Activated CD8-positive, alpha-beta T cell treated with anti-CD3 and anti-CD28 coated beads for 36 hours (primary cell): ENCODE measurements at regions not wholly inside any gene's neighbourhood (a gene's known extent, or its start where the extent isn't known, plus 50 kb on each side); places are given as distances from the start of the nearest gene placed in this dataset.

Experiments
- ATAC-seq: fragments of 200-7000 bp; cut with Tn5 transposase; one replicate; pipeline ENCODE4 v1.10.0; 2021; ENCODE audit warnings: mild to moderate bottlenecking, moderate library complexity
- CTCF ChIA-PET: fragments of 350-600 bp; sonication (Branson Sonifier 250); formaldehyde crosslinking; loops from one replicate; lab custom pipeline; 2021; ENCODE audit warnings: antibody characterized with exemption; lab: Charles Lee
- POLR2A ChIA-PET: fragments of 350-600 bp; sonication (Branson Sonifier 250); formaldehyde crosslinking; loops from one replicate; lab custom pipeline; 2021; ENCODE audit warnings: antibody characterized with exemption; lab: Charles Lee
- DNase-seq: peaks from one replicate; pipeline ENCODE4 v3.0.0-alpha.2; 2020
- H3K27ac Mint-ChIP-seq: one replicate; pipeline ENCODE4 v1.8.0; 2021; ENCODE audit warnings: mild to moderate bottlenecking, mixed read lengths
- H3K27me3 Mint-ChIP-seq: one replicate; pipeline ENCODE4 v1.8.0; 2021; ENCODE audit warnings: mixed read lengths
- H3K36me3 Mint-ChIP-seq: one replicate; pipeline ENCODE4 v1.8.0; 2021; ENCODE audit warnings: low read depth, mixed read lengths
- H3K4me1 Mint-ChIP-seq: one replicate; pipeline ENCODE4 v1.8.0; 2021; ENCODE audit warnings: low read depth, mixed read lengths
- H3K4me3 Mint-ChIP-seq: one replicate; pipeline ENCODE4 v1.8.0; 2021; ENCODE audit warnings: mild to moderate bottlenecking, moderate library complexity, mixed read lengths
- H3K9me3 Mint-ChIP-seq: one replicate; pipeline ENCODE4 v1.8.0; 2021; ENCODE audit warnings: mixed read lengths
- CTCF ChIP-seq: fragments of 200-600 bp; IDR thresholded peaks from one replicate; pipeline ENCODE4 v1.8.0; 2022; ENCODE audit warnings: antibody characterized with exemption, mild to moderate bottlenecking
- intact Hi-C: fragments of 100-400 bp; cut with micrococcal nuclease; formaldehyde crosslinking; loops from one replicate; pipeline ENCODE4 v1.10.0; 2022

DNA sequence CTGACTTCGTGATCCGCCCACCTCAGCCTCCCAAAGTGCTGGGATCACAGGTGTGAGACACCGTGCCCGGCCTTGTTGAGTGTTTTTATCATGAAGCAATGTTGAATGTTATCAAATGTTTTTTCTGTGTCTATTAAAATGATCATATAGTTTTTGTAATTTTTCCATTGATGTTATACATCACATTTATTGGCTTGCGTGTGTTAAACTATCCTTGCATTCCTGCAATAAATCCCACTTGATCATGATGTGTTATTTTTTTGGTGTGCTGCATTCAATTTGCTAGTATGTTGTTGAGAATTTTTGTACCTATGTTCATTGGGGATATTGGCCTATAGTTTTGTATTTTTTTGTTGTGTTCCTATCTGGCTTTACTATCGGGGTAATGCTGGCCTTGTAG lies 113.1 kb upstream of the PARD3B start:
- H3K4me1 Mint-ChIP-seq: no peaks in the 10 kb centered on the region
- POLR2A ChIA-PET: no interaction called here
- intact Hi-C loops: no loop called here
- no peaks in the 10 kb centered on the region for H3K36me3 Mint-ChIP-seq
- no peak for TF ChIP-seq CTCF
- ATAC-seq: no peak
- no peak overlapping the region for H3K27ac Mint-ChIP-seq
- DNase-seq: no peak
- H3K9me3 Mint-ChIP-seq: peaks cover 12% of the 10 kb centered on the region
- H3K27me3 Mint-ChIP-seq: peaks cover 6% of the 10 kb centered on the region
- no peak overlapping the region for H3K4me3 Mint-ChIP-seq
- CTCF ChIA-PET: no interaction called here

DNA sequence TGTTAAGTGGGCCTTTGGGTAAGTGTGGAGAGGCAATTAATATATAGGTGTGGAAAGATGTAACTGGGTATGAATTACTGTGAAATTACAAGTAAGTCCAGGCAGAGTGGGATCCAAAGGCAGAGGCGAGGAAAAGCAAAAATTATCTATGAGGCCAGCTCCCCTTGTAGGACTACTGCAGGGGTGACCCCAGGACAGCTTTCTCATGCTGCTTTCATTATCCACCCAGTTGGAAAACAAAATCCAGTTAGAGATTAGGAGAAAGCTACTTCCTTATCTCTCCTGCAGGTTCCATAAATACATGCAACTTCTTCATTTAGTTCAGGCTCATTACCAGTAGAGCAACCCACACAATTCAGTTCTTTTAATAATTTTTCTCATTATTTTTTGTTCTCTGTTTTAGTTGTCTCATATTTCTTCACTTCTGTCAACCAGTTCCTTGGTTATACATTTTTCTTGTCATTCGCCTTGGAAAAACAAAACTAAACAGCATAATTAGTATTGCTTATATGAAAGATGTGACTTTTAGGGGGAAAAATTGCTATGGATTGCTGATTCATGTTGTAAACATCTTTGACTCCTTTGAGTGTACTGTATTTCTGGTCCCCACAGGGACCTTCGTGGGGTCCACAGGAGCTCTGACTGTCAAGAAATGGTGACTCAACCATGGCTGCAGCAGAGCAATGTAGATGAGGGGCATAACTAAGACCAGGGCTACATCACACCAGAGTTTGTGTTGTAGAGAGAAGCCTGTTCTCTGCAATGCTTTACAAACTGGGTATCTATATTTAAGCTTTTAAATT lies 110.4 kb upstream of the PARD3B start:
- ChIA-PET CTCF (no interaction called here), POLR2A (no interaction called here)
- ATAC-seq (no peak), DNase-seq (no peak)
- H3K4me1 Mint-ChIP-seq: no peaks in the 10 kb centered on the region
- intact Hi-C loops: no loop called here
- H3K4me3 Mint-ChIP-seq: no peak overlapping the region
- H3K36me3 Mint-ChIP-seq: no peaks in the 10 kb centered on the region
- no peak overlapping the region for H3K27ac Mint-ChIP-seq
- peaks cover 8% of the 10 kb centered on the region for H3K27me3 Mint-ChIP-seq
- peaks cover 12% of the 10 kb centered on the region for H3K9me3 Mint-ChIP-seq
- TF ChIP-seq CTCF: no peak

- DNase-seq (no peak), ATAC-seq (no peak)
- TF ChIP-seq CTCF: no peak
- Mint-ChIP-seq H3K27me3 (peaks cover 9% of the 10 kb centered on the region), H3K4me1 (no peaks in the 10 kb centered on the region), H3K36me3 (no peaks in the 10 kb centered on the region), H3K9me3 (peaks cover 12% of the 10 kb centered on the region), H3K27ac (no peak overlapping the region), H3K4me3 (no peak overlapping the region)
- intact Hi-C loops: no loop called here
- ChIA-PET CTCF (no interaction called here), POLR2A (no interaction called here)
Observed at GRCh38 chr2:204436230-204436629, 109.0 kb upstream of the PARD3B start.

- Mint-ChIP-seq H3K27me3 (peaks cover 11% of the 10 kb centered on the region), H3K27ac (no peak overlapping the region), H3K4me3 (no peak overlapping the region), H3K9me3 (peaks cover 7% of the 10 kb centered on the region), H3K4me1 (no peaks in the 10 kb centered on the region), H3K36me3 (no peaks in the 10 kb centered on the region)
- POLR2A ChIA-PET: no interaction called here
- no peak for TF ChIP-seq CTCF
- DNase-seq (no peak), ATAC-seq (no peak)
- intact Hi-C loops: no loop called here
- CTCF ChIA-PET: no interaction called here
Observed at GRCh38 chr2:204437408-204437807, 107.9 kb upstream of the PARD3B start.

GRCh38 chr2:204437815-204438756 lies 107.2 kb upstream of the PARD3B start:
- DNase-seq (no peak), ATAC-seq (no peak)
- TF ChIP-seq CTCF: no peak
- H3K27me3 Mint-ChIP-seq: peaks cover 11% of the 10 kb centered on the region
- peaks cover under 1% of the 10 kb centered on the region for H3K9me3 Mint-ChIP-seq
- H3K4me3 Mint-ChIP-seq: no peak overlapping the region
- POLR2A ChIA-PET: no interaction called here
- intact Hi-C loops: no loop called here
- H3K36me3 Mint-ChIP-seq: no peaks in the 10 kb centered on the region
- CTCF ChIA-PET: no interaction called here
- H3K4me1 Mint-ChIP-seq: no peaks in the 10 kb centered on the region
- H3K27ac Mint-ChIP-seq: no peak overlapping the region
